GM21367 (cell line): ENCODE measurements at regions not wholly inside any gene's neighbourhood (a gene's known extent, or its start where the extent isn't known, plus 50 kb on each side); places are given as distances from the start of the nearest gene placed in this dataset.

Source experiments
- ATAC-seq: cut with Tn5 transposase; IDR thresholded peaks from one replicate; pipeline ENCODE4 v1.9.1; 2021; ENCODE audit not compliant: unreplicated experiment

GRCh38 chr10:54869022-54869421, 68.0 kb upstream of the PCDH15 start:
- no peak for ATAC-seq

GRCh38 chr10:54866666-54867065, 65.6 kb upstream of the PCDH15 start:
- ATAC-seq: no peak

GRCh38 chr10:54854843-54855242, 53.8 kb upstream of the PCDH15 start:
- no peak for ATAC-seq

GRCh38 chr10:54854389-54854788, 53.4 kb upstream of the PCDH15 start:
- ATAC-seq: no peak

GRCh38 chr10:54853883-54854282, 52.9 kb upstream of the PCDH15 start:
- ATAC-seq: no peak
